Endothelial cell of umbilical vein (primary cell): ENCODE measurements at regions not wholly inside any gene's neighbourhood (a gene's known extent, or its start where the extent isn't known, plus 50 kb on each side); places are given as distances from the start of the nearest gene placed in this dataset.

Source experiments
- BruUV-seq: library from RNA; stranded (reverse); fragments of 400-500 nt; replicated peaks from 2 replicates; lab custom pipeline; 2021; lab: Mats Ljungman, UMichigan
- CTCF ChIA-PET: fragments of 300-600, 350-600 bp; sonication (Branson Sonifier 250); formaldehyde crosslinking; loops from one replicate; lab custom pipeline; 2021; ENCODE audit warnings: antibody characterized with exemption, inconsistent platforms; lab: Charles Lee
- POLR2A ChIA-PET: fragments of 300-600, 350-600 bp; sonication (Branson Sonifier 250); formaldehyde crosslinking; loops from one replicate; lab custom pipeline; 2021; ENCODE audit warnings: antibody characterized with exemption, inconsistent platforms; lab: Charles Lee
- DNase-seq: peaks from one replicate; pipeline ENCODE4 v3.0.0-alpha.2; 2011; ENCODE audit warnings: low read depth, low spot score
- FAIRE-seq: peaks from 2 replicates; lab custom pipeline; 2011; peaks lifted over from hg19 to GRCh38; lab: Jason Lieb, UNC
- H2AFZ ChIP-seq: 2 replicates; pipeline ENCODE4 v1.6.0; 2012; ENCODE audit warnings: low read depth, low read length, control low read depth, inconsistent platforms
- H3K27ac ChIP-seq: 2 replicates; pipeline ENCODE4 v1.5.1; 2011; ENCODE audit warnings: low read depth, mild to moderate bottlenecking, control low read depth, low read length, moderate library complexity; ENCODE audit not compliant: insufficient read depth
- H3K27me3 ChIP-seq, 2 experiments: 2 replicates each; pipeline versions ENCODE4 v1.6.0 to v1.6.1; 2011; ENCODE audit warnings: low read length in 2 of 2, mixed read lengths in 1 of 2; ENCODE audit not compliant: control insufficient read depth in 2 of 2, insufficient read depth in 2 of 2
- H3K36me3 ChIP-seq, 2 experiments: 2 replicates in 1 of 2; 3 replicates in 1 of 2; pipeline ENCODE4 v1.5.1; 2011; ENCODE audit warnings: low read length in 2 of 2, mild to moderate bottlenecking in 1 of 2, moderate library complexity in 1 of 2; ENCODE audit not compliant: control insufficient read depth in 2 of 2, insufficient read depth in 2 of 2; ENCODE audit errors: extremely low read depth in 1 of 2
- H3K4me1 ChIP-seq: 3 replicates; pipeline ENCODE4 v1.5.1; 2011; ENCODE audit warnings: mild to moderate bottlenecking, low read length; ENCODE audit not compliant: control insufficient read depth, insufficient read depth; ENCODE audit errors: extremely low read depth
- H3K4me2 ChIP-seq: 2 replicates; pipeline ENCODE4 v1.6.1; 2011; ENCODE audit warnings: low read length, control low read depth, mixed read lengths; ENCODE audit not compliant: insufficient read depth
- H3K4me3 ChIP-seq, 3 experiments: fragments of 200-600 bp in 1 of 3; sonication (generic), shearing (Covaris generic) in 1 of 3; replicated peaks in 1 of 3; 2 replicates each; pipeline ENCODE4 v1.5.1; 2011 to 2016; ENCODE audit warnings: control low read depth in 3 of 3, low read length in 3 of 3, mild to moderate bottlenecking in 2 of 3, inconsistent platforms in 1 of 3, low read depth in 1 of 3, moderate library complexity in 1 of 3; ENCODE audit not compliant: insufficient read depth in 1 of 3
- H3K79me2 ChIP-seq: 2 replicates; pipeline ENCODE4 v1.6.0; 2012; ENCODE audit warnings: low read length, inconsistent platforms; ENCODE audit not compliant: control insufficient read depth, insufficient read depth
- H3K9ac ChIP-seq: replicated peaks from 2 replicates; pipeline ENCODE3; 2011; ENCODE audit warnings: low read length, control low read depth; ENCODE audit not compliant: insufficient read depth; ENCODE audit errors: extremely low read depth
- H3K9me1 ChIP-seq: replicated peaks from 3 replicates; pipeline ENCODE4 v1.6.0; 2011; ENCODE audit warnings: mild to moderate bottlenecking, low read length; ENCODE audit not compliant: control insufficient read depth, insufficient read depth; ENCODE audit errors: extremely low read depth
- H3K9me3 ChIP-seq: replicated peaks from 2 replicates; pipeline ENCODE4 v1.5.1; 2012; ENCODE audit warnings: low read length, inconsistent platforms; ENCODE audit not compliant: control insufficient read depth, insufficient read depth
- H4K20me1 ChIP-seq: replicated peaks from 2 replicates; pipeline ENCODE3; 2011; ENCODE audit warnings: mild to moderate bottlenecking, low read length; ENCODE audit not compliant: control insufficient read depth, insufficient read depth; ENCODE audit errors: extremely low read depth
- EZH2 ChIP-seq: IDR thresholded peaks from 2 replicates; pipeline ENCODE4 v1.6.1; 2012; ENCODE audit warnings: borderline replicate concordance, low read depth, mild to moderate bottlenecking, moderate library complexity, low read length, inconsistent platforms; ENCODE audit not compliant: severe bottlenecking
- FOS ChIP-seq: IDR thresholded peaks from 2 replicates; pipeline ENCODE4 v1.6.1; 2011; ENCODE audit warnings: mild to moderate bottlenecking, low read length, moderate library complexity, borderline replicate concordance; ENCODE audit not compliant: insufficient read depth
- GATA2 ChIP-seq: IDR thresholded peaks from 2 replicates; pipeline ENCODE4 v1.7.0; 2011; ENCODE audit warnings: low read depth, mild to moderate bottlenecking, moderate library complexity, mixed read lengths, low read length; ENCODE audit not compliant: insufficient read length, insufficient read depth
- JUN ChIP-seq: IDR thresholded peaks from 2 replicates; pipeline ENCODE4 v1.6.1; 2011; ENCODE audit warnings: borderline replicate concordance, low read depth; ENCODE audit not compliant: insufficient read length, insufficient read depth
- MYC ChIP-seq: IDR thresholded peaks from one replicate; pipeline ENCODE4 v1.6.1; 2011; ENCODE audit warnings: mild to moderate bottlenecking, low read depth, low read length
- POLR2A ChIP-seq: IDR thresholded peaks from 2 replicates; pipeline ENCODE4 v1.6.1; 2012; ENCODE audit warnings: low read depth, mild to moderate bottlenecking, control low read depth, low read length
- POLR2AphosphoS5 ChIP-seq: IDR thresholded peaks from 2 replicates; pipeline ENCODE4 v1.6.1; 2012; ENCODE audit warnings: low read depth, mild to moderate bottlenecking, control low read depth, low read length, moderate library complexity; ENCODE audit not compliant: insufficient read depth
- dilution Hi-C: fragments of 300-500 bp; cut with MboI; formaldehyde crosslinking; loops from one replicate; pipeline ENCODE4 v1.15.0; 2019; ENCODE audit warnings: low sequenced_read_pairs; ENCODE audit not compliant: extremely low pct_ligation_motif_present
- intact Hi-C: fragments of 100-400 bp; cut with micrococcal nuclease; formaldehyde crosslinking; loops from one replicate; pipeline ENCODE4 v1.10.0; 2022
- TF ChIP-seq, protein P1 (sequence below), 2 donors: IDR thresholded peaks; 1 replicate in 1 of 2; 2 replicates in 1 of 2; pipeline ENCODE4 v1.5.1; 2011; ENCODE audit warnings: low read length in 2 of 2, mild to moderate bottlenecking in 2 of 2, moderate library complexity in 2 of 2, control low read depth in 1 of 2, inconsistent platforms in 1 of 2, low read depth in 1 of 2; ENCODE audit not compliant: insufficient read depth in 1 of 2; ENCODE audit errors: extremely low read depth in 1 of 2
- TF ChIP-seq, protein P2 (sequence below): IDR thresholded peaks from 2 replicates; pipeline ENCODE4 v1.6.1; 2011; ENCODE audit not compliant: insufficient read depth, insufficient read length

- Histone ChIP-seq H3K9me3 (no peaks in the 10 kb centered on the region), H3K4me1 (no peaks in the 10 kb centered on the region), H3K9ac (no peak overlapping the region), H3K4me2 (no peak overlapping the region), H3K79me2 (no peaks in the 10 kb centered on the region), H3K27ac (no peak overlapping the region), H3K36me3 (no peaks in the 10 kb centered on the region), H3K9me1 (no peaks in the 10 kb centered on the region), H3K4me3 (no peak overlapping the region), H3K27me3 (no peaks in the 10 kb centered on the region), H2AFZ (no peak overlapping the region), H4K20me1 (no peaks in the 10 kb centered on the region)
- CTCF ChIA-PET, result no interaction called here
- no TSS peak for BruUV-seq
- FAIRE-seq, result no peak
- dilution Hi-C loops (no loop called here), intact Hi-C loops (no loop called here)
- POLR2A ChIA-PET, result no interaction called here
- no peak for TF ChIP-seq POLR2AphosphoS5
- no peak for TF ChIP-seq MYC
- TF ChIP-seq JUN, result no peak
- TF ChIP-seq, protein P1, sequence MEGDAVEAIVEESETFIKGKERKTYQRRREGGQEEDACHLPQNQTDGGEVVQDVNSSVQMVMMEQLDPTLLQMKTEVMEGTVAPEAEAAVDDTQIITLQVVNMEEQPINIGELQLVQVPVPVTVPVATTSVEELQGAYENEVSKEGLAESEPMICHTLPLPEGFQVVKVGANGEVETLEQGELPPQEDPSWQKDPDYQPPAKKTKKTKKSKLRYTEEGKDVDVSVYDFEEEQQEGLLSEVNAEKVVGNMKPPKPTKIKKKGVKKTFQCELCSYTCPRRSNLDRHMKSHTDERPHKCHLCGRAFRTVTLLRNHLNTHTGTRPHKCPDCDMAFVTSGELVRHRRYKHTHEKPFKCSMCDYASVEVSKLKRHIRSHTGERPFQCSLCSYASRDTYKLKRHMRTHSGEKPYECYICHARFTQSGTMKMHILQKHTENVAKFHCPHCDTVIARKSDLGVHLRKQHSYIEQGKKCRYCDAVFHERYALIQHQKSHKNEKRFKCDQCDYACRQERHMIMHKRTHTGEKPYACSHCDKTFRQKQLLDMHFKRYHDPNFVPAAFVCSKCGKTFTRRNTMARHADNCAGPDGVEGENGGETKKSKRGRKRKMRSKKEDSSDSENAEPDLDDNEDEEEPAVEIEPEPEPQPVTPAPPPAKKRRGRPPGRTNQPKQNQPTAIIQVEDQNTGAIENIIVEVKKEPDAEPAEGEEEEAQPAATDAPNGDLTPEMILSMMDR (IDR thresholded peaks at IDR 0.05; ENCODE audit: extremely low read depth in 1 of 2, insufficient read depth in 1 of 2, low read depth in 1 of 2, low read length in 2 of 2), result no peak
- no peak for TF ChIP-seq POLR2A
- no peak for TF ChIP-seq GATA2
- no peak for TF ChIP-seq EZH2
- TF ChIP-seq, protein P2, sequence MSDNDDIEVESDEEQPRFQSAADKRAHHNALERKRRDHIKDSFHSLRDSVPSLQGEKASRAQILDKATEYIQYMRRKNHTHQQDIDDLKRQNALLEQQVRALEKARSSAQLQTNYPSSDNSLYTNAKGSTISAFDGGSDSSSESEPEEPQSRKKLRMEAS, result no peak
- TF ChIP-seq FOS, result no peak
- DNase-seq, result no peak
These were observed 170.7 kb downstream of the ANKRD50 start for GRCh38 chr4:124541652-124542420.
